OCI-LY1 (cell line): ENCODE measurements at regions not wholly inside any gene's neighbourhood (a gene's known extent, or its start where the extent isn't known, plus 50 kb on each side); places are given as distances from the start of the nearest gene placed in this dataset.

ENCODE experiments used
- H2AFZ ChIP-seq: fragments of 200-600 bp; sonication (generic), shearing (Covaris generic); 2 replicates; pipeline ENCODE4 v1.6.0; 2014; ENCODE audit warnings: antibody characterized with exemption, mild to moderate bottlenecking, low read length
- H3F3A ChIP-seq: fragments of 200-600 bp; sonication (generic), shearing (Covaris generic); 2 replicates; pipeline ENCODE4 v1.6.0; 2014; ENCODE audit warnings: mild to moderate bottlenecking, antibody characterized with exemption, low read length, moderate library complexity; ENCODE audit not compliant: insufficient read depth
- H3K27ac ChIP-seq: fragments of 200-600 bp; sonication (generic); 2 replicates; pipeline ENCODE4 v1.5.1; 2014; ENCODE audit warnings: low read length, mixed run types, mild to moderate bottlenecking, low read depth; ENCODE audit not compliant: poor library complexity, severe bottlenecking
- H3K27me3 ChIP-seq: fragments of 200-600 bp; sonication (generic); 2 replicates; pipeline ENCODE4 v1.6.0; 2014; ENCODE audit warnings: antibody characterized with exemption, mild to moderate bottlenecking, low read length, moderate library complexity; ENCODE audit not compliant: insufficient read depth
- H3K36me3 ChIP-seq: fragments of 200-600 bp; sonication (generic); 2 replicates; pipeline ENCODE4 v1.6.1; 2014; ENCODE audit warnings: mild to moderate bottlenecking, antibody characterized with exemption, low read length, moderate library complexity, mixed read lengths; ENCODE audit not compliant: insufficient read depth
- H3K4me1 ChIP-seq: fragments of 200-600 bp; sonication (generic); 2 replicates; pipeline ENCODE4 v1.5.1; 2014; ENCODE audit warnings: mild to moderate bottlenecking, low read length, moderate library complexity; ENCODE audit not compliant: insufficient read depth, severe bottlenecking
- H3K4me2 ChIP-seq: fragments of 200-600 bp; sonication (generic), shearing (Covaris generic); 2 replicates; pipeline ENCODE4 v1.6.1; 2014; ENCODE audit warnings: low read length
- H3K4me3 ChIP-seq: fragments of 200-600 bp; sonication (generic); 2 replicates; pipeline ENCODE4 v1.5.1; 2014; ENCODE audit warnings: low read length, low read depth, mild to moderate bottlenecking, mixed read lengths; ENCODE audit not compliant: poor library complexity, severe bottlenecking
- H3K79me2 ChIP-seq: fragments of 200-600 bp; shearing (Covaris generic); 2 replicates; pipeline ENCODE4 v1.6.1; 2016; ENCODE audit warnings: mixed run types, low read length, mixed read lengths; ENCODE audit not compliant: insufficient read depth
- H3K9ac ChIP-seq: fragments of 200-600 bp; sonication (generic), shearing (Covaris generic); 2 replicates; pipeline ENCODE4 v1.6.1; 2014; ENCODE audit warnings: mild to moderate bottlenecking, low read length, mixed read lengths
- H3K9me2 ChIP-seq: fragments of 200-600 bp; sonication (generic), shearing (Covaris generic); 2 replicates; pipeline ENCODE4 v1.6.1; 2014; ENCODE audit warnings: low read depth, mild to moderate bottlenecking, low read length, mixed read lengths
- H3K9me3 ChIP-seq: fragments of 200-600 bp; shearing (Covaris generic); 2 replicates; pipeline ENCODE4 v1.6.1; 2014; ENCODE audit warnings: low read length, mixed read lengths
- H4K20me1 ChIP-seq: fragments of 200-600 bp; sonication (generic), shearing (Covaris generic); 2 replicates; pipeline ENCODE4 v1.6.0; 2016; ENCODE audit warnings: mild to moderate bottlenecking, low read length; ENCODE audit not compliant: insufficient read depth
- CTCF ChIP-seq: fragments of 200-600 bp; sonication (generic), shearing (Covaris generic); IDR thresholded peaks from 2 replicates; pipeline ENCODE4 v1.5.1; 2017; ENCODE audit warnings: mild to moderate bottlenecking, antibody characterized with exemption, low read length, moderate library complexity, mixed read lengths
- EZH2 ChIP-seq: fragments of 200-600 bp; sonication (generic), shearing (Covaris generic); IDR thresholded peaks from 2 replicates; pipeline ENCODE4 v1.8.0; 2017; ENCODE audit warnings: borderline replicate concordance, mixed run types, mild to moderate bottlenecking, antibody characterized with exemption, low read length, moderate library complexity, mixed read lengths

GRCh38 chr16:49148410-49148809 is 133.2 kb downstream of the CBLN1 start:
- Histone ChIP-seq H3K4me2 (no peak overlapping the region), H3K79me2 (no peaks in the 10 kb centered on the region), H3K4me1 (no peaks in the 10 kb centered on the region), H3K9me3 (no peaks in the 10 kb centered on the region), H3K9me2 (no peaks in the 10 kb centered on the region), H3K36me3 (no peaks in the 10 kb centered on the region), H3K27me3 (no peaks in the 10 kb centered on the region), H3K27ac (no peak overlapping the region), H2AFZ (no peak overlapping the region), H3K4me3 (no peak overlapping the region), H3F3A (no peaks in the 10 kb centered on the region), H3K9ac (no peak overlapping the region), H4K20me1 (no peaks in the 10 kb centered on the region)
- TF ChIP-seq EZH2 (no peak), CTCF (no peak)

DNA sequence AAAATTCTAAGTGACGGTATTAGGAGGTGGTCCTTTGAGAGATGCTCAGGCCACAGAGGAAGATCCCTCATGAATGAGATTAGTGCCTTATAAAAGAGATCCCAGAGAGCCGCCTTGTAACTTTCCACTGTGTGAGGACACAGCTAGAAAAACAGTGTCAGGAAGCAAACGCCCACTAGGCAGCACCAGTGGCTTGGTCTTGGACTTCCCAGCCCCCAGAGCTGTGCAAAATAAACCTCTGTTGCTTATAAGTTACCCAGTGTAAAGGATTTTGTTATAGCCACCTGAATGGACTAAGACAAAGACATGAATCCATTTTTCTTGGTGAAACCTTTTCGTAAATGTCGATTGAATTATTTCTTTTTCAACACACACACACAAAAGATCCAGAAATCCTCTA is 141.0 kb downstream of the CBLN1 start:
- Histone ChIP-seq H3F3A (no peaks in the 10 kb centered on the region), H3K4me1 (no peaks in the 10 kb centered on the region), H3K9ac (no peak overlapping the region), H2AFZ (no peak overlapping the region), H3K4me3 (no peak overlapping the region), H3K4me2 (no peak overlapping the region), H3K9me2 (no peaks in the 10 kb centered on the region), H3K9me3 (no peaks in the 10 kb centered on the region), H3K79me2 (no peaks in the 10 kb centered on the region), H3K36me3 (no peaks in the 10 kb centered on the region), H4K20me1 (no peaks in the 10 kb centered on the region), H3K27ac (no peak overlapping the region), H3K27me3 (no peaks in the 10 kb centered on the region)
- TF ChIP-seq CTCF (no peak), EZH2 (no peak)

- H3K9ac ChIP-seq, result no peak overlapping the region
- no peaks in the 10 kb centered on the region for H3K36me3 ChIP-seq
- H3F3A ChIP-seq, result no peaks in the 10 kb centered on the region
- H2AFZ ChIP-seq, result no peak overlapping the region
- no peaks in the 10 kb centered on the region for H3K27me3 ChIP-seq
- no peaks in the 10 kb centered on the region for H3K79me2 ChIP-seq
- H3K4me2 ChIP-seq, result no peak overlapping the region
- H4K20me1 ChIP-seq, result no peaks in the 10 kb centered on the region
- H3K4me3 ChIP-seq, result no peak overlapping the region
- H3K9me2 ChIP-seq, result no peaks in the 10 kb centered on the region
- no peaks in the 10 kb centered on the region for H3K4me1 ChIP-seq
- no peaks in the 10 kb centered on the region for H3K9me3 ChIP-seq
- no peak overlapping the region for H3K27ac ChIP-seq
- TF ChIP-seq CTCF (no peak), EZH2 (no peak)
Observed at GRCh38 chr16:49130397-49130796, 151.2 kb downstream of the CBLN1 start.
